Mesodermal cell (in vitro differentiated cells): ENCODE measurements at regions not wholly inside any gene's neighbourhood (a gene's known extent, or its start where the extent isn't known, plus 50 kb on each side); places are given as distances from the start of the nearest gene placed in this dataset.

Source experiments
- H3K27ac ChIP-seq: 2 replicates; pipeline ENCODE4 v1.7.0; 2013; ENCODE audit warnings: mild to moderate bottlenecking, low read depth, low read length, moderate library complexity; ENCODE audit not compliant: severe bottlenecking
- H3K36me3 ChIP-seq: 2 replicates; pipeline ENCODE4 v1.7.1; 2013; ENCODE audit warnings: mild to moderate bottlenecking, low read length, moderate library complexity; ENCODE audit not compliant: control insufficient read depth, insufficient read depth
- H3K4me1 ChIP-seq: one replicate; pipeline ENCODE4 v1.7.1; 2013; ENCODE audit warnings: mild to moderate bottlenecking, low read length; ENCODE audit not compliant: insufficient read depth, control insufficient read depth, poor library complexity, severe bottlenecking
- H3K4me3 ChIP-seq: 2 replicates; pipeline ENCODE4 v1.7.0; 2013; ENCODE audit warnings: low read length, control low read depth, mild to moderate bottlenecking; ENCODE audit not compliant: insufficient read depth, poor library complexity, severe bottlenecking; ENCODE audit errors: extremely low read depth
- H3K9me3 ChIP-seq: 2 replicates; pipeline ENCODE4 v1.7.1; 2013; ENCODE audit warnings: mild to moderate bottlenecking, low read length, moderate library complexity; ENCODE audit not compliant: control insufficient read depth
- WGBS, 2 experiments: methylation state at CpG; one replicate each; pipeline ENCODE4 v1.1.5; 2013; ENCODE audit warnings: missing lambda C conversion rate in 2 of 2; ENCODE audit not compliant: insufficient coverage in 2 of 2; 5-methylcytosine and 5-hydroxymethylcytosine counted together

DNA sequence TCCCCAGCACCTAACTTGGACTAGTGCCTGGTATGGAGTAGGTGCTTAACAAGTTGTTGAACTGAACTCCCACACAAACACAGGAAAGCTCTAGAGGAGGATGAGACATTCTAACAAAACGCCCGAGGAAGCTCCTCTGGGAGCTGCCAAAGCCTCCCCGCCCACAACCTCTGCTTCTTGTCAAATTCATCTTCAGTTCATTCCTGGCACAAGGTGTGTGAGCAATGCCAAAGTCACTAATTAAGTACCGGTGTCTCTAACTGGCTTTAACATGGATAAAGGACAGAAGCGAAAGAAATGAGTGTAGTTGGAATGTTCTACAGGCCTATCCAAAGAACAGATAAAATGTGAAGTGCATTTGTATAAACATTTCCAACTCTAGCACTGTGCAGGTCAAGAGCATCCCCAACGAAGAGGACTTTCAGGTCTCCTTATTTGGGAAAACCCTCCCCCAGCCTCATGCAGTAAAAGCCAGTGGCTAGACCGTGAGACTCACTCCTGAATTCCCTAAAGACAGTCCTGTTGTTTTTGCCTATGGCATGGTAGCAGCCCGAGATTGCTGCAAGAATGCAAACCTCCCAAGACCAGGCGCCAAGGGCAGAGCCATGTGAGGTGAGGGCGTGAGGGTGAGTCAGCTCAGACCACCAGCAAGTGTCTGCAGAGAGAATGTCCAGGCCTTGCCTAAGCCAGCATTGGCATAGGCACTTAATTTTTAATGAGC is 72.2 kb upstream of the KLF3 start:
- Histone ChIP-seq H3K4me1 (peaks cover 4% of the 10 kb centered on the region), H3K36me3 (no peaks in the 10 kb centered on the region), H3K4me3 (no peak overlapping the region), H3K27ac (no peak overlapping the region), H3K9me3 (no peaks in the 10 kb centered on the region)
- WGBS, 2 experiments, result 76 to 87% methylated on average over 4 to 8 of the region's 10 CpGs

DNA sequence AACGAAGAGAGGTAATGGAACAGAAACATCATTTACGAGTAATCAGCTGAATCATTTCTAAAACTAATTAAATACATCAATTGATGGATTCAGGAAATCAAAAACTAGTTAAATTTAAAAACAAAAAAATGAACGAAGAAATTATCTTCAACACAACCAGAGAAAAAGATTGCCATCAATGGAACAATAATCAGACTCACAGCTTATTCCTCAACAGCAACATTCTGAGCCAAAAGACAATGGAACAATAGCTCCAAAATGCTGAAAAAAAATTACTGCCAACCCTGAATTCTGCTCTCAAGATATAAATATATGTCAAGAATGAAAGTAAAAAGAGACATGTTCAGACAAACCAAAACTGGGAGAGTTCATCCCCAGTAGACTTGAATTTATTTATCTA is 65.5 kb upstream of the KLF3 start:
- H3K4me1 ChIP-seq, result no peaks in the 10 kb centered on the region
- no peaks in the 10 kb centered on the region for H3K36me3 ChIP-seq
- WGBS, 2 experiments, result no CpG with 5 or more reads among the region's 3 CpGs
- H3K27ac ChIP-seq, result no peak overlapping the region
- no peak overlapping the region for H3K4me3 ChIP-seq
- no peaks in the 10 kb centered on the region for H3K9me3 ChIP-seq

DNA sequence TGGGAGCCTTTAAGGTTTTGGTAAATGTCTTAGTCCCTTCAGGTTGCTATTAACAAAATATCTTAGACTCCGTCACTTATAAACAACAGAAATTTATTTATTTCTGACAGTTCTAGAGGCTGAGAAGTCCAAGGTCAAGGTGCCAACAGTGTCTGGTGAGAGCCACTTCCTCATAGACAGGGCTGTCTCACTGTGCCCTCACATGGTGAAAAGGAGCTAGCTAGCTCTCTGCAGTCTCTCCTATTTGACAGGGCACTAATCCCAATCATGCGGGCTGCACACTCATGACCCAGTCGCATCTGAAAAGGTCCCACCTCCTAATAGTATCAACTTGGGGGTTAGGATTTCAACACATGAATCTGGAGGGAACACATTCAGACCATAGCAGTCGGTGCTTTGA is 63.4 kb upstream of the KLF3 start:
- H3K4me3 ChIP-seq, result no peak overlapping the region
- no peaks in the 10 kb centered on the region for H3K9me3 ChIP-seq
- H3K36me3 ChIP-seq, result no peaks in the 10 kb centered on the region
- H3K4me1 ChIP-seq, result no peaks in the 10 kb centered on the region
- 73 to 93% methylated on average over 2 to 3 of the region's 4 CpGs for WGBS, 2 experiments
- no peak overlapping the region for H3K27ac ChIP-seq

DNA sequence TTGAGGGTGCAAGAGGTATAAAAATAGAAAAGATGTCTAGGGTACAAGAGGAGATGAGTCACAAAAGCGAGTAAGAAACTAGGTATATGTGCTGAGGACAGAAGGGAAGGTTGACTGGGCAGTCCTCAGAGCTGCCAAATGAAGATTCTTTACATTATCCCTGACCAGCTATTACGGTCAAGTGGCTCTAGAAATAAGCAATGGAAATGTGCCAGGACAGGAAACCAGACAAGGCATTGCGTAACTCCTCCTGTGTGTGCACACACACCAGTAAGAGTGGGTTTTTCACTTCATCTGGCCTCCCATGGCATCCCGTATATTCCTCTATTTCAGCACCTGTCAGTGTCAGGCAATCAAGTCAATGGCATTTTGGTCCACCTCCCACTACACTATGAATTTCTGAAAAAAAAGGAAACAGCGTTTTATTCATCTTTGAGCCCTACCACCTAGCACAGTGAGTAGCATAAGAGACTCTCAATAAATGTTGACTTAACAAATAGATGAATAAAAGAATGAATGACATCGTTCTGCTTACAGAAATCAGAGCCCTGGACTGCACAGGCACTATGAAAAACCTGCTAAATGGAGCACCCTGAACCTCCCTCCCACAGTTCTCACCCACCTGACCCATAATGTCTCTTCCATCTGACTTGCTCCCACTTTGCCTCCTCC is 62.6 kb upstream of the KLF3 start:
- Histone ChIP-seq H3K9me3 (no peaks in the 10 kb centered on the region), H3K27ac (no peak overlapping the region), H3K4me3 (no peak overlapping the region), H3K36me3 (no peaks in the 10 kb centered on the region), H3K4me1 (no peaks in the 10 kb centered on the region)
- WGBS, 2 experiments, result 65 to 94% methylated on average over 2 to 4 of the region's 6 CpGs

DNA sequence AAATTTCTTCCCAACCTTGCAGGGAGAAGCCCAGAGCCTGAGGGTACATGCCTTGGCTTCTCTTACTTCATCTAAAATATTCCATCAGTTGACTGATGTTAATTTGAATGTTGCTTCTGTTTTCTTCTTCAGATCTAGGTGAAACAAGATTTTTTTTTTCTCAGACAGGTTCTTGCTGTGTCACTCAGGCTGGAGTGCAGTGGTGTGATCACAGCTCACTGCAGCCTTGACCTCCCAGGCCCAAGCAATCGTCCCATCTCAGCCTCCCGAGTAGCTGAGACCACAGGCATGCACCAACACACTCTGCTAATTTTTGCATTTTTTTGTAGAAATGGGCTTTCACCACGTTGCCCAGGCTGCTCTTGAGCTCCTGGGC is 62.1 kb upstream of the KLF3 start:
- no peak overlapping the region for H3K4me3 ChIP-seq
- H3K36me3 ChIP-seq, result no peaks in the 10 kb centered on the region
- 77 to 89% methylated on average over 3 of the region's 3 CpGs for WGBS, 2 experiments
- no peak overlapping the region for H3K27ac ChIP-seq
- no peaks in the 10 kb centered on the region for H3K4me1 ChIP-seq
- no peaks in the 10 kb centered on the region for H3K9me3 ChIP-seq

DNA sequence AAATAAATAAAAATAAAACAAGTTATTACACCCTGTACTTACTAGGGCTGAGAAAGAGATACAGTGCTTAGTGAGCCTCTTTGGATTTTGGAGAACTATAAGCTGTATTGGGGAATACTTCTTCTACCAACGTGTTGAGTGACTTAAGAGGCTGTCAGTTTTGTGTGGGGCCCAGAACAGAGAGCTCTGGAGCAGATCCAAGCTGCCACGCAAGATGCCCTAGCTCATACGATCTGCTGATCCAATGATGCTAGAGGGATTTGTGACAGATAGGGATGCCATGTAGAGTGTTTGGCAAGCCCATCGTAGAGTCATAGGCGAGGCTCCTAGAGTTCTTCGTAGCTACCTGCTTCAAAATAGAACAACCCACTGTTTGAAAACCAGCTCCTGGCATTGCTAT is 60.3 kb upstream of the KLF3 start:
- WGBS, 2 experiments, result 96 to 98% methylated on average over 6 of the region's 6 CpGs
- Histone ChIP-seq H3K36me3 (no peaks in the 10 kb centered on the region), H3K27ac (no peak overlapping the region), H3K9me3 (no peaks in the 10 kb centered on the region), H3K4me3 (no peak overlapping the region), H3K4me1 (no peaks in the 10 kb centered on the region)

DNA sequence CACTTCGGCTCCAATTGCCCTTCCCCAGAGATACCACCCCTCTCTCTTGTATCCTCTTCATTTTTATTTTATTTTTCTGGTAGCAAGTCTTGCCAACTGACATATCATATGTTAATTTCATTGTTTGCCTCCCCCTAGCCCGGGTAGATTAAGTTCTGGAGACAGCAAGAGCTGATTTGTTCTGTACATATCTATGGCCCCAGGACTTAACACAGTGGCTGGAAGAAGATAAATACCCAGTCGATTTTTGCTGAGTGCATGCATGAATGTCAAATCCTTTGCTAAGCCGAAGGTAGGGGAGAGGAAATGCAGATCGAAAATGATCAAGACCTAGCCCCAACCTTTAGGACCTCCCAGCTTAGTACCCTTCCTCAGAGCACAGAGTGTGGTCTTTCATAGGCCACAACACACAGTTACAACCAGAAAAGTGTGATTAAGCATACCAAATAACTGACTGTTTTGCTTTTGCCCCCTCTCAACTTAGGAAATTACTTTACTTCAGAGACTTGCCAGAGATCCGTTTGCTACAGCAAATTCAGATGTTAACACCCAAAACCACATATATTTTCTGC is 58.7 kb upstream of the KLF3 start:
- H3K27ac ChIP-seq, result no peak overlapping the region
- H3K4me1 ChIP-seq, result no peaks in the 10 kb centered on the region
- H3K9me3 ChIP-seq, result no peaks in the 10 kb centered on the region
- H3K36me3 ChIP-seq, result no peaks in the 10 kb centered on the region
- H3K4me3 ChIP-seq, result no peak overlapping the region
- WGBS, 2 experiments, result 84 to 85% methylated on average over 3 to 4 of the region's 6 CpGs

DNA sequence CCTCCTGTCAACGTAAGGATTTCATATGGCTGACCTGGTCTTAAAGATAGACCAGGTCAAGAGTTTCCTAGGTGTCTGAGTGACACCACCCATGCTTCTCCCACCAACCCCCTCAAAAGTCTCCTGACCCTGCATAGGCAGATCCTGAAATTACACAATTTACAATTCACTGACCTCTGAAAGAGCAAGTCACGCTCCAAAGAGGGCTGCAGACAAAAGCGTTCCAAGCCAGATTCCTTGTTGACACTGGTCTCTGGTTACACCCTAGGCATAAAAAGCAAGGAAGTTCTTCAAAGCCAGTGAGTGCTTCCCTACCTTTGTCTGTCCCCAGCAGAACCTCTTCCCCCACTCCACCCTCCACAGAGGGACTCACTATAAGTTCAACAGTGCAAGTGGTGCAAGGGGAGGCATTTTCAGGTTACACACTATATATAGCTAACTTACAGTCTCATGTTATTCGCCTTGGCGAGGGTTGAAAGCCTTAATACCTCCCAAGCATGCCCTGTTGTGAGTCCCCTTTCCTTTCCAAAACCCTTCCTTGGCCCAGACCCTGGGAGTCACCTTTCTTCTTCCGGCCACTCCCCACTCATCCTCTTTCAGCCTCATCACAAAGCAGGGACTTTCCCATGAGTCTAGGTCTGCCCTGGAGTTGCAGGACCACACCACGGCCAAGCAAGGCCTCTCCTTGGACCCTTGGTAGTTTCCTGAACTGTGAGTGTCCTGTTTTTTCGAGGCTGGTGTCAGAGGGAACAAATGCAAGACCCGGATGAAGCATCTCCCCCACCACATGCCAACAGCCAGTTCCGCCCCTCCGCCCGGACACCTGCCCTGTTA is 58.0 kb upstream of the KLF3 start:
- Histone ChIP-seq H3K36me3 (no peaks in the 10 kb centered on the region), H3K27ac (no peak overlapping the region), H3K9me3 (no peaks in the 10 kb centered on the region), H3K4me3 (no peak overlapping the region), H3K4me1 (no peaks in the 10 kb centered on the region)
- WGBS, 2 experiments, result 85 to 86% methylated on average over 7 to 8 of the region's 12 CpGs

DNA sequence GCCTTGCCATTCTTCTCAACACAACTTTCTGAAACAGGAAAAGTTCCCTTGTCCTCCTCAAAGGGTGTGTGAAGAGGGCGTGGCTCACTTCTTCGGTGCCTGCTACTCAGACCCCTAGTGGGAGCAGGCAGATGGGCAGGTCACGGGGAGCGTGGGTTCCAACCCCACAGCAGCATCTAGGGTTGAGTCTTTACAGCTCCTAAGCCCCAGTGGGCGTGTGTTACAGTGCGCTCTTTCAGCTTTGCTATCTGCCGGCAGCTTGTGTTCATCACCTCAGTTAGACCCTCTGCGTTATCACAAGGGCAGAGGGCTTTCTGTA is 57.5 kb upstream of the KLF3 start:
- no peak overlapping the region for H3K4me3 ChIP-seq

DNA sequence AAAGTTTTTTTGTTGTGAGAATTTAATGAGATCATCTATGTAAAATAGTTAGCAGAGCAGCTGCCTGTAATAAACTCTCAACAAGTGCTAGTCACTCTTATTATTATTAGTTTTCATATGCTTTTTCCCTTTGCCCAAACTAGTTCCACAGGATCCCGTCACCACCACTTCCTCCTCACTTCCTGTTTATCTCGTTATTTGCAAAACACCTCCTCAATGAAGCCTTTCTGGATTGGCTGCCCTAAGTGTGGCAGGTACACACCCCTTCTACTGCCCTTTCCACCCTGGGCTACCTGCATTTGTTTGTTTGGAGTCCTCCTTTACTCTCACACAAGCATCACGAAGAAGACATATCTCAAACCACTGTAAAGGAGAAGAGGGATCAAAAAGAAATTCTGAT is 54.4 kb upstream of the KLF3 start:
- H3K36me3 ChIP-seq, result no peaks in the 10 kb centered on the region
- no peak overlapping the region for H3K27ac ChIP-seq
- no peaks in the 10 kb centered on the region for H3K4me1 ChIP-seq
- H3K9me3 ChIP-seq, result no peaks in the 10 kb centered on the region
- no peak overlapping the region for H3K4me3 ChIP-seq
- 88% methylated on average over 2 to 3 of the region's 3 CpGs for WGBS, 2 experiments

More for the DNA sequence above, 57.5 kb upstream of the KLF3 start:
- H3K27ac ChIP-seq, result no peak overlapping the region
- no peaks in the 10 kb centered on the region for H3K36me3 ChIP-seq
- no peaks in the 10 kb centered on the region for H3K9me3 ChIP-seq
- H3K4me1 ChIP-seq, result no peaks in the 10 kb centered on the region
- 91 to 95% methylated on average over 7 to 8 of the region's 8 CpGs for WGBS, 2 experiments
